ENCODE measurements at regions not wholly inside any gene's neighbourhood (a gene's known extent, or its start where the extent isn't known, plus 50 kb on each side); places are given as distances from the start of the nearest gene placed in this dataset.

DNA sequence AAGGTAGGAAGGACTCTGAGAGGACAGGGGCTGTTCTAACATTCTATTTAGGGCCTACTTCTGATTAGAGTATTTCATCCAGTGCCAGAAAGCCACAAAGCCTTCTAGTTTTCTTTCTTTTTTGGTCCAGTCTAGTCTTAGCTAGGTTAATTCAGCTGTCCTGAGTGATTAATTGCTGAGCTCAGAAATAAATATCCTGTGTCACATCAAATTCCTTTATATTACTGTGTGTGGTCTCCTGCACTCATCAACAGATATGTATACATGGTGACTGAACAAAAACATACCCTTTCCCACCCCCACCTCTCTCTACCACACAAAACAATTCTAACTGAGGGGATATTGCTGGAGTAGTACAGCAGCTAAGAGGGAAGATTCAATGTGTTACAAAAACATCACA lies 601.5 kb upstream of the NRSN1 start:
- no peak for DNase-seq
- no peaks in the 10 kb centered on the region for H3K36me3 ChIP-seq
- no peak overlapping the region for H3K4me3 ChIP-seq

DNA sequence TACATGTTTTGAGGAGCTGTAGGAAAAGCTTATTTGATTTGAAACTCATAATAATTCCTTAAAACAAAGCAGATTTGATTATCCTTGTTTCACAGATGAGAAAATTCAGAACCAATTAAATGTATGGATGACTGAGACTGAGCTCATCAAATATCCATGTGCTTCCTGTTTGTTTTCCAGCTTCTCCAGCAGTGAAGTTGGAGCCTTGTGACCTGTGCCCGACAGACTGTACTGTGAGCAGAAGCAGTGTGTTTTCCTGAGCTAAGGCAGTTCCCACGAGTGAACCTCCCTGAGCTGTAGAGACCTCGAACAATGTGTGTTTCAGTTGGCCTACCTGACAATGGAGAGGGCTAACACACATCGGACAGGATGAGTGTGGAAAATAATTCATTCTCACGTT lies 599.5 kb upstream of the NRSN1 start:
- Histone ChIP-seq H3K27ac (replicated peaks) (no peak overlapping the region), H3K27me3 (ENCODE audit: low read depth) (no peaks in the 10 kb centered on the region), H3K36me3 (no peaks in the 10 kb centered on the region), H3K4me3 (no peak overlapping the region), H3K9me3 (replicated peaks) (no peaks in the 10 kb centered on the region), H3K4me1 (peaks cover 6% of the 10 kb centered on the region)
- intact Hi-C loops (cut with micrococcal nuclease): no loop called here
- TF ChIP-seq, protein P1, sequence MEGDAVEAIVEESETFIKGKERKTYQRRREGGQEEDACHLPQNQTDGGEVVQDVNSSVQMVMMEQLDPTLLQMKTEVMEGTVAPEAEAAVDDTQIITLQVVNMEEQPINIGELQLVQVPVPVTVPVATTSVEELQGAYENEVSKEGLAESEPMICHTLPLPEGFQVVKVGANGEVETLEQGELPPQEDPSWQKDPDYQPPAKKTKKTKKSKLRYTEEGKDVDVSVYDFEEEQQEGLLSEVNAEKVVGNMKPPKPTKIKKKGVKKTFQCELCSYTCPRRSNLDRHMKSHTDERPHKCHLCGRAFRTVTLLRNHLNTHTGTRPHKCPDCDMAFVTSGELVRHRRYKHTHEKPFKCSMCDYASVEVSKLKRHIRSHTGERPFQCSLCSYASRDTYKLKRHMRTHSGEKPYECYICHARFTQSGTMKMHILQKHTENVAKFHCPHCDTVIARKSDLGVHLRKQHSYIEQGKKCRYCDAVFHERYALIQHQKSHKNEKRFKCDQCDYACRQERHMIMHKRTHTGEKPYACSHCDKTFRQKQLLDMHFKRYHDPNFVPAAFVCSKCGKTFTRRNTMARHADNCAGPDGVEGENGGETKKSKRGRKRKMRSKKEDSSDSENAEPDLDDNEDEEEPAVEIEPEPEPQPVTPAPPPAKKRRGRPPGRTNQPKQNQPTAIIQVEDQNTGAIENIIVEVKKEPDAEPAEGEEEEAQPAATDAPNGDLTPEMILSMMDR (IDR thresholded peaks at IDR 0.05; ENCODE audit: borderline replicate concordance): no peak
- DNase-seq: no peak

More for the DNA sequence above, 601.5 kb upstream of the NRSN1 start:
- Histone ChIP-seq H3K27ac (replicated peaks) (no peak overlapping the region), H3K27me3 (ENCODE audit: low read depth) (no peaks in the 10 kb centered on the region), H3K9me3 (replicated peaks) (no peaks in the 10 kb centered on the region), H3K4me1 (peaks cover 6% of the 10 kb centered on the region)
- intact Hi-C loops (cut with micrococcal nuclease): no loop called here
- TF ChIP-seq, protein P1 (IDR thresholded peaks at IDR 0.05; ENCODE audit: borderline replicate concordance): no peak

DNA sequence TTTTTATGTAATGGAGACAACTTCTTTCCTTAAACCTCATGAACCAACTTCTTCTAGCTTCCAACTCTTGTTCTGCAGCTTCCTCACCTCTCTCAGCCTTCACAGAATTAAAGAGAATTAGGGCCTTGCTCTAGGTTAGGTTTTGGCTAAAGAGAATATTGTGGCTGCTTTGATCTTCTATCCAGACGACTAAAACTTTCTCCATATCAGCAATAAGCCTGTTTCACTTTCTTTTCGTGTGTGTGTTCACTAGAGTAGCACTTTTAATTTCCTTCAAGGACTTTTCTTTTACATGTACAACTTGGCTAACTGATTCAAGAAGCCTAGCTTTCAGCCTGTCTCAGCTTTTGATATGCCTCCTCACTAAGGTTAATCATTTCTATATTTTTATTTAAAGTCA lies 596.1 kb upstream of the NRSN1 start:
- Histone ChIP-seq H3K27me3 (ENCODE audit: low read depth) (no peaks in the 10 kb centered on the region), H3K36me3 (no peaks in the 10 kb centered on the region), H3K9me3 (replicated peaks) (no peaks in the 10 kb centered on the region), H3K27ac (replicated peaks) (no peak overlapping the region), H3K4me1 (peaks cover 8% of the 10 kb centered on the region), H3K4me3 (no peak overlapping the region)
- TF ChIP-seq, protein P1 (IDR thresholded peaks at IDR 0.05; ENCODE audit: borderline replicate concordance): no peak
- no peak for DNase-seq
- intact Hi-C loops (cut with micrococcal nuclease): no loop called here

DNA sequence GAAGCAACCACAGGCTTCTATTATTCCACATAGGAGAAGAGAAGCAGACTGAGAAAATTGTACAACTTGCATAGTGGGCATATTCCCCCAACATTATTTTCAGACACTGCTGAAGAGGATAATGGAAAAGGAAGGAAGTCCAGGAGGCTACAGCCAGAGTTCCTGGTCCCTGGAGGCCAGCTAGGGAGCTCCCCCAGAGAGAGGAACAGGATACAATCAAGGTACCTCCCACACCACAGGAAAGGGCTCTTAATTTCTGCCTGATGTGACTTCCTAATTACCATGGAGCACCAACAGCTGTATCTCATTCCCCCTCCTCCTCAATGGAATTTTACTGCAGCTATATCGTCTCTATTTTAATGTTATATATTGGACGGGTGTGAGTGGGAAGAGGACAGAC lies 594.3 kb upstream of the NRSN1 start:
- Histone ChIP-seq H3K4me3 (no peak overlapping the region), H3K27ac (replicated peaks) (no peak overlapping the region), H3K27me3 (ENCODE audit: low read depth) (no peaks in the 10 kb centered on the region), H3K36me3 (no peaks in the 10 kb centered on the region), H3K9me3 (replicated peaks) (no peaks in the 10 kb centered on the region), H3K4me1 (peaks cover 8% of the 10 kb centered on the region)
- TF ChIP-seq, protein P1 (IDR thresholded peaks at IDR 0.05; ENCODE audit: borderline replicate concordance): no peak
- DNase-seq: no peak
- intact Hi-C loops (cut with micrococcal nuclease): no loop called here

DNA sequence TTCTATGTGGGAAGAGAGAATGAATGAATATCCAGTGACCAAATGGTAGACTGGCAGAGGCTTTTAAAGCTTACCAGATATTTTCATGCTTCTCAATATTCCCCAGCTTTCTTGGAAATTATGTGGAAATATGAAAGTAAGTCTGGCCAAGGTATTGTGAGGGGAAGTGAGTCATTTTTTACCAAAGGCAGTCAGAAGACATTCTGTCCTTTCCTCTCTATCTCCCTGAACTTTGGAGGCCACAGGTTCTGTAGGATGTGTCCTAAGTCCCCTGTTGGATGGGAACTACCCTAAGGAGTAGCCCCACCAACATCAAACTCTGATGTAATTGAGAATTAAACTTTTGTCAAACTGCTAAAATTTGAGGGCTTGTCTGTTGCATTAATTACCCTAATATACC lies 593.8 kb upstream of the NRSN1 start:
- Histone ChIP-seq H3K4me1 (peaks cover 8% of the 10 kb centered on the region), H3K4me3 (no peak overlapping the region), H3K27me3 (ENCODE audit: low read depth) (no peaks in the 10 kb centered on the region), H3K36me3 (no peaks in the 10 kb centered on the region), H3K9me3 (replicated peaks) (no peaks in the 10 kb centered on the region), H3K27ac (replicated peaks) (no peak overlapping the region)
- intact Hi-C loops (cut with micrococcal nuclease): no loop called here
- TF ChIP-seq, protein P1 (IDR thresholded peaks at IDR 0.05; ENCODE audit: borderline replicate concordance): no peak
- no peak for DNase-seq

DNA sequence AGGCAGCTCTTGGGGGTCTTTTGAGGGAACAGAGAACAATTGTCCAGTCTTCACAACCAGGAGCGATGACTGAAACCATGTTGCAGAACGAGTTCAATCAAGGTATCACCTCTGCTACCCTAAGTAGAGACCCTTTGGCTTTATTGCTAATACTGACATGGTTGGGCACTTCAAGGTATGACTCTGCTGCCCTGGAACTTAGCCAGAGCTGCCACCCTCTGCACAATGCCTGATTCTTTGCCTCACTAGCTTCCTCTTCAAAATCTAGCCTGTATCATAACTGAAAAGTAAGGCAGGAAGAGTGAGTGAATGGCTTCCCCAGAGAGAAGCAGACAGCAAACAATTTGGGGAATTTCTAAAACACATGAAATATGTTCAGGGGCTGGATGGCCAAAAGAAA lies 592.7 kb upstream of the NRSN1 start:
- intact Hi-C loops (cut with micrococcal nuclease): no loop called here
- DNase-seq: no peak
- Histone ChIP-seq H3K27me3 (ENCODE audit: low read depth) (no peaks in the 10 kb centered on the region), H3K4me1 (peaks cover 8% of the 10 kb centered on the region), H3K36me3 (no peaks in the 10 kb centered on the region), H3K9me3 (replicated peaks) (no peaks in the 10 kb centered on the region), H3K4me3 (no peak overlapping the region), H3K27ac (replicated peaks) (no peak overlapping the region)
- TF ChIP-seq, protein P1 (IDR thresholded peaks at IDR 0.05; ENCODE audit: borderline replicate concordance): no peak

Data from left ventricle myocardium inferior (tissue), 1 donor.